ENCODE measurements at regions not wholly inside any gene's neighbourhood (a gene's known extent, or its start where the extent isn't known, plus 50 kb on each side); places are given as distances from the start of the nearest gene placed in this dataset.
A peak's percentile ranks its signal among the peaks of the same experiment; 100 is the strongest.

DNA sequence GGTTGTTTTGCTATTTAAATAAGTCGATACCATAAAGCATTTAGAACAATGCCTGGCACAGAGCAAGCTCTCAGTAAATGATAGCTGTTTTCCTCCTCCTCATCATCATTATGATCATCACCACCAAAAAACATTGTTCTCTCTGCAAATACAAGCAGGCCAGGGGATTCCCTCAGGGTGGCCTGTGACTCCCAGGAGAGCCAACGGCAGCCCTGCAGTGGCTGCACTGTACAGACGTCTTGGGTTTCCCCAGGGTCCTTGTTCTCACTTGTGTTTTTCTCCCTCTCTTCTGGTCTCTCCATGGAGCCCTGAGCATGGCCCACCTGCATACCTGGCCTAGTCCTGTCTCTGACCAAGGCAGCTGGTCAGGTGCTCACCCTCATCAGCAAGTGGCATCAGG is 290.9 kb upstream of the PWP1 start:
- no peak overlapping the region for H3K4me3 ChIP-seq (ENCODE audit: control insufficient read depth, low read depth, low read length)
- TF ChIP-seq, protein P1, sequence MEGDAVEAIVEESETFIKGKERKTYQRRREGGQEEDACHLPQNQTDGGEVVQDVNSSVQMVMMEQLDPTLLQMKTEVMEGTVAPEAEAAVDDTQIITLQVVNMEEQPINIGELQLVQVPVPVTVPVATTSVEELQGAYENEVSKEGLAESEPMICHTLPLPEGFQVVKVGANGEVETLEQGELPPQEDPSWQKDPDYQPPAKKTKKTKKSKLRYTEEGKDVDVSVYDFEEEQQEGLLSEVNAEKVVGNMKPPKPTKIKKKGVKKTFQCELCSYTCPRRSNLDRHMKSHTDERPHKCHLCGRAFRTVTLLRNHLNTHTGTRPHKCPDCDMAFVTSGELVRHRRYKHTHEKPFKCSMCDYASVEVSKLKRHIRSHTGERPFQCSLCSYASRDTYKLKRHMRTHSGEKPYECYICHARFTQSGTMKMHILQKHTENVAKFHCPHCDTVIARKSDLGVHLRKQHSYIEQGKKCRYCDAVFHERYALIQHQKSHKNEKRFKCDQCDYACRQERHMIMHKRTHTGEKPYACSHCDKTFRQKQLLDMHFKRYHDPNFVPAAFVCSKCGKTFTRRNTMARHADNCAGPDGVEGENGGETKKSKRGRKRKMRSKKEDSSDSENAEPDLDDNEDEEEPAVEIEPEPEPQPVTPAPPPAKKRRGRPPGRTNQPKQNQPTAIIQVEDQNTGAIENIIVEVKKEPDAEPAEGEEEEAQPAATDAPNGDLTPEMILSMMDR (IDR thresholded peaks at IDR 0.05; ENCODE audit: control insufficient read depth, insufficient read depth, low read depth, low read length, missing control alignments) = no peak
- DNase-seq (ENCODE audit: low read depth) = no peak

DNA sequence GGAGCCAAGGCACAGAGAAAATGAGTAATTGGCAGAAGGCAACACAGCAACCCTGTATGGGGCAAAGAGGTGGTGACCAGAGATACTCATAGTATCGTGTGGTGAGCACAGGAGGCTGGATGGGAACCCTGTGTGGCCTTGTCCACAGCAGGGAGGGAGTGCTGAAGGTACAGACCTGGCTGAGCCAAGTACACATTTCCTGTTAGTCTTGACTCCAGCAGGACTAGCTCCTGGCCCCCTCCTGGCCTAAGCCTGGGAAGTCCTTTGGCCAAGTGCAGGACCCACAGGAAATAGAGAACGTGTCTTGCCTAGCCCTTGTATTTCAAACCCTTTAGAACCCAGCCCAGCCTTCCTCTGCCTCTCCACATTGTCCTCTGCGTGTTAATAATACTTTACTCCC is 289.8 kb upstream of the PWP1 start:
- H3K4me3 ChIP-seq (ENCODE audit: control insufficient read depth, low read depth, low read length) = no peak overlapping the region
- TF ChIP-seq, protein P1 (IDR thresholded peaks at IDR 0.05; ENCODE audit: control insufficient read depth, insufficient read depth, low read depth, low read length, missing control alignments) = no peak
- no peak for DNase-seq (ENCODE audit: low read depth)

DNA sequence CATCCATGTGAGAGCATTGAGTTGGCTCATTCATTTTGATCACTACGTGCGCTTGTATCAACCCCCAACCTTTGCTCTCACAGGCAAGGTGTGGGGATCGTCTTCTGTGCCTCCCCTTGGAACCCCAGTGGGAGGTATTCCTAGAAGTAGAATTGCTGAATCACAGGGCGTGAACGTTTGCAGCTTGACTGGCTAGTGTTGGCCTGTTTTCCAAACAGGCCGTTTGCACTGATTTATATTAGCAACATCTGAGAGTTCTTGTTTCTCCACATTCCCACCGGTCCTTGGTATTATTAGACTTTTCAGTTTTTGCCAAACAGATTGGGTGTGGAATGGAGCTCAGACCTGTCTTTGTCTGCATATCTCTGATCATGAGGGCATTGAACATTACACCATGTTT is 288.6 kb upstream of the PWP1 start:
- DNase-seq (ENCODE audit: low read depth) = no peak
- TF ChIP-seq, protein P1 (IDR thresholded peaks at IDR 0.05; ENCODE audit: control insufficient read depth, insufficient read depth, low read depth, low read length, missing control alignments) = no peak
- H3K4me3 ChIP-seq (ENCODE audit: control insufficient read depth, low read depth, low read length) = no peak overlapping the region

DNA sequence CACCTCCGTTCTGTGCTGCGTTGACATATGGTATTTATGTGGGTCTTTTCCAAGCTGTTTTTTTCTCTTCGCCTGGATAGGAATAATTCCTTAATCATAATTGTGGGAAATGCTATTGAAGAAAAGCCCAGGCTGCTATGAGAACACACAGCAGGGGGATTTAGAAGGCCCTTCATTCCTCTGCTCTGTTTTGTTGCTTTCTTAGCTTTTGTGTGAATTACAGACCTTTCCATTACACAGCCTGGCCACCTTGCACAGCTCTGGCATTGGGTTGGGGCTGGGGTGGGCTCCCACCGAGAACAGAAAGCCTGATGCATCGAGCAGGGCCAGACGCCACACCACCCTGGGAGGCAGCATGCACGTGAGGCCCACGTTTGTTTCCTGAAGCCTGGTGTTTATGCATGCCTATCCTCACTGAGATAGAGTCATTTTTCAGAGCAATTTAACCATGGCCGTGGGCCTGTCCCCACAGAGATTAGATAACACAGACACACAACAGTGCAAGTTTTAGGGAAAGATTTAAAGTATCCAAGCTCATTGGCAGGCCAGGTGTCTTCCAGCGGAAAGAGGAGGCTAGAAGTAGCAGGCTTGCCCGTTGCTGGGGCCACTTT is 287.6 kb upstream of the PWP1 start:
- TF ChIP-seq, protein P1 (IDR thresholded peaks at IDR 0.05; ENCODE audit: control insufficient read depth, insufficient read depth, low read depth, low read length, missing control alignments) = no peak
- no peak for DNase-seq (ENCODE audit: low read depth)
- H3K4me3 ChIP-seq (ENCODE audit: control insufficient read depth, low read depth, low read length) = no peak overlapping the region

DNA sequence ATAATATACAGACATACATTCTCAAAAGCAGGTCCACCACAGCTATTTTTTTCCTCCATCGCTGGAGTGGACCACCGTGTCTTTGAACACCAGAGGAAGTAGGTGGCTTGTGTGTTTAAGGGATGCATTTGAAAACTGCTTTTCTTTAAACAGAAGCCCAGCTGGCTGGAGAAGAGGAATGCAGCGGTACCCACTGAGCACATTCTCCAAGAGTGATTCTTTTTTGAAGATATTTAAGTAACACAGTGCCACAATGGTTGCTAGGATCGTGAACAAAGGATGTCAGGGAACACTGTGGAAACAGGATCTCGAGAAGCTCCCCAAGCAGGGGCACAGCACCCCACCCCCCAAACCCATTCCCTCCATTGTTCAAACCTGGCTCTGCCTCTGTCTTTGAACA is 286.6 kb upstream of the PWP1 start:
- no peak overlapping the region for H3K4me3 ChIP-seq (ENCODE audit: control insufficient read depth, low read depth, low read length)
- TF ChIP-seq, protein P1 (IDR thresholded peaks at IDR 0.05; ENCODE audit: control insufficient read depth, insufficient read depth, low read depth, low read length, missing control alignments) = no peak
- DNase-seq (ENCODE audit: low read depth) = no peak

DNA sequence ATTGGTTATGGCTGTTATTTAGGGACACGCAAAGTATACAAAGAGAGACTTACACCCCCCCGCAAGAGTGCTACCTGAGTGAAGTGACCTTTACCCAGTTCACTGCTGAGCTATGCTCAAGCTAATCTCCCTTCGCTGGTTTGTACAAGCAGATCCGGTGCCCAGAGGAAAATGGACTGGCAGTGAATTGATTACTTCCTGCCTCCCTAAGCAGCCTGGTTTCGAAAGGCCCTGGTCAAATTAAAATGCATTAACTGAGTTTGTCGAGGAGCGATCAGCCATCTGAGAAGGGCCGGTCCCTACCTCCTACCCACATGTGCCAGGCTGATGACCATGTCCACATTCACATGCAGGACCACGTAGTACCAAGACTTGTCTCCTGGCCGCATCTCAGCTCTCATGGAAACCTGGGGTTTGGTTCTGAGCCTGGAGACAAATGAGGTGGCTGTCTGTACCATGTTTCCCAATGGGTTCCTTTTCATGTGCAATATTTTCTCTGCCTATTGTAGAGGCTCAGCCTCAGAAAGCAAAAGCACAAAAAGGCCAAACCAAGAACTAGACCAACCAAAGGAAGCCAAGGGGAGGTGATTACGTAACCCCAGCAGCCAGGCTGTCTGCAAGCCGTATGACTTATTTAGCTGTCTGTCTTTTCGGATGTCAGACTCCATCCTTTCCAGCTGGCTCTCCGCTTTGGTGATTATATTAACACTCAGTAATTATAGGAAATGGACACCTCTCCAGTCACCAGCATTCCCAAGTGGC is 284.7 kb upstream of the PWP1 start:
- DNase-seq (ENCODE audit: low read depth) = peak; percentile 47
- TF ChIP-seq, protein P1 (IDR thresholded peaks at IDR 0.05; ENCODE audit: control insufficient read depth, insufficient read depth, low read depth, low read length, missing control alignments) = no peak
- H3K4me3 ChIP-seq (ENCODE audit: control insufficient read depth, low read depth, low read length) = no peak overlapping the region

Data from AG09309 (cell line).